Vagina (tissue), 2 donors: ENCODE measurements at regions not wholly inside any gene's neighbourhood (a gene's known extent, or its start where the extent isn't known, plus 50 kb on each side); places are given as distances from the start of the nearest gene placed in this dataset.

Experiments used
- CTCF ChIP-seq, 3 experiments: fragments of 450-650 bp in 2 of 3; fragments of 200-600 bp in 1 of 3; sonication (generic) in 1 of 3; IDR thresholded peaks; one replicate each; pipeline ENCODE4 v1.5.1; 2017 to 2019; ENCODE audit warnings: antibody characterized with exemption in 3 of 3, mild to moderate bottlenecking in 2 of 3, moderate library complexity in 2 of 3
- POLR2A ChIP-seq, 2 donors: fragments of 450-650 bp; IDR thresholded peaks; one replicate each; pipeline ENCODE4 v1.6.1; 2017; ENCODE audit warnings: antibody characterized with exemption in 2 of 2, mild to moderate bottlenecking in 2 of 2, moderate library complexity in 2 of 2
- POLR2AphosphoS5 ChIP-seq, 2 donors: sonication (generic); formaldehyde crosslinking; IDR thresholded peaks; one replicate each; pipeline ENCODE4 v1.9.0; 2017; ENCODE audit warnings: antibody characterized with exemption in 2 of 2, mild to moderate bottlenecking in 2 of 2, low read depth in 1 of 2; ENCODE audit not compliant: insufficient read depth in 1 of 2

DNA sequence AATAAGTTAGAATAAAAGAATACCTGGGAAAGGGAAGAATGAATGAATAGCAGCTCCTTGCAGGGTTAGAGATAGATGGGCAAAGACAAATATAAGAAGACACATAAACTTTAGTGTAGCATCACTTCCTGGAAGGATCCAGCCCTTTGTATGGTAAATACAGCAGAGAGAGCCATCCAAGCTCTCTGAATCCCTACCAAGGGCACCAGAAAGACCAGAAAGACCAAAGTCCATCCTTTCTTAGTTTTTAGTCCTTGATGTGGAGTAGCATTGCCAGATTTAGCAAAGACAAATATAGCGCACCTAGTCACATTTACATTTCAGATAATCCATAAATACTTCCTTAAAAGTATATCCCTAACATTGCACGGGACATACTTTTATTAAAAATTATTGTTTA, 56.1 kb upstream of the C9orf72 start:
- TF ChIP-seq CTCF (IDR thresholded peaks at IDR 0.05) (no peak), POLR2A (IDR thresholded peaks at IDR 0.05) (no peak), POLR2AphosphoS5 (IDR thresholded peaks at IDR 0.05; ENCODE audit: insufficient read depth in 1 of 2, low read depth in 1 of 2) (no peak)
